GM06990 (cell line): ENCODE measurements at regions not wholly inside any gene's neighbourhood (a gene's known extent, or its start where the extent isn't known, plus 50 kb on each side); places are given as distances from the start of the nearest gene placed in this dataset.

Source experiments
- DNase-seq: peaks from one replicate; pipeline ENCODE4 v3.0.0-alpha.2; 2011; ENCODE audit not compliant: insufficient read length; ENCODE audit errors: extremely low read depth
- H3K27me3 ChIP-seq: replicated peaks from 2 replicates; pipeline ENCODE4 v1.6.0; 2011; ENCODE audit warnings: low read length; ENCODE audit not compliant: control insufficient read depth, insufficient read depth
- H3K36me3 ChIP-seq: 2 replicates; pipeline ENCODE4 v1.5.1; 2011; ENCODE audit warnings: low read length; ENCODE audit not compliant: control insufficient read depth, insufficient read depth
- H3K4me3 ChIP-seq: replicated peaks from 2 replicates; pipeline ENCODE4 v1.5.1; 2011; ENCODE audit warnings: low read depth, mild to moderate bottlenecking, control low read depth, low read length
- TF ChIP-seq, protein P1 (sequence below): IDR thresholded peaks from 2 replicates; pipeline ENCODE4 v1.5.1; 2011; ENCODE audit warnings: low read length, control low read depth, mild to moderate bottlenecking, inconsistent platforms; ENCODE audit not compliant: insufficient read depth, poor library complexity, severe bottlenecking

DNA sequence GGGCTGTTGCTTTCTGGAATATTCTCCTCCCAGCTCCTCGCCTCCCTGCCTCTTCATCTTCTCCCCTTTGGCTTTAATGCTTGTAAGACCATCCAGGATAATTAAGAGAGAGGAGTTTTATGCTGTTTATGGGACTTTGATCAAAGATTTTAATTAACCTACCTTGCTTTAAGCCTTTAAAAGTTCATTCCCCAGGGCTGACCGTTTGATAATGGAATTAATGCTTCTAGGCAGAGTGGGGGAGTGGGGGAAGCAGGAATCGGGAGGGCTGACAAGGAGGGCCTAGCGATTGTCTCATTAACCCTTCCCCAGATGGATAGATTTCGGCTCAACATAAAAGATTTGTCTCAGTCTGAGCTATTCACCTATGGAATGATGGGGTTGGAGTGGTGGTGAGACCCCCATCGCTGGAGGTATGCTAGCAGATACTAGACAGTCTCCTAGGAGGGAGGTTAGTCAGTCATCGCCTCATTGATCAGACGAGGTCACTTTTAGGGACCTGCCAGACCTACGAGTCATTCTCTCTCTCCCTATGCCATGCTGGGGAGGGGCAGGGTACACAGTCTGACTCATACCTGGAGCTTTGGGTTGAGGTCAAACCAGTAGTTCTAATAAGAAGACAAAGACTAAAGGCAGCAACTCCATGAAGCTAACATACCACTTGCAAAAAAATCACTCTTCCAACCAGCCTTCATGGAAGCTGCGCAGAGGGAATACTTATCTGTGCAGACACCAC lies 236.6 kb upstream of the NLRP1 start:
- TF ChIP-seq, protein P1, sequence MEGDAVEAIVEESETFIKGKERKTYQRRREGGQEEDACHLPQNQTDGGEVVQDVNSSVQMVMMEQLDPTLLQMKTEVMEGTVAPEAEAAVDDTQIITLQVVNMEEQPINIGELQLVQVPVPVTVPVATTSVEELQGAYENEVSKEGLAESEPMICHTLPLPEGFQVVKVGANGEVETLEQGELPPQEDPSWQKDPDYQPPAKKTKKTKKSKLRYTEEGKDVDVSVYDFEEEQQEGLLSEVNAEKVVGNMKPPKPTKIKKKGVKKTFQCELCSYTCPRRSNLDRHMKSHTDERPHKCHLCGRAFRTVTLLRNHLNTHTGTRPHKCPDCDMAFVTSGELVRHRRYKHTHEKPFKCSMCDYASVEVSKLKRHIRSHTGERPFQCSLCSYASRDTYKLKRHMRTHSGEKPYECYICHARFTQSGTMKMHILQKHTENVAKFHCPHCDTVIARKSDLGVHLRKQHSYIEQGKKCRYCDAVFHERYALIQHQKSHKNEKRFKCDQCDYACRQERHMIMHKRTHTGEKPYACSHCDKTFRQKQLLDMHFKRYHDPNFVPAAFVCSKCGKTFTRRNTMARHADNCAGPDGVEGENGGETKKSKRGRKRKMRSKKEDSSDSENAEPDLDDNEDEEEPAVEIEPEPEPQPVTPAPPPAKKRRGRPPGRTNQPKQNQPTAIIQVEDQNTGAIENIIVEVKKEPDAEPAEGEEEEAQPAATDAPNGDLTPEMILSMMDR, result no peak
- Histone ChIP-seq H3K27me3 (no peaks in the 10 kb centered on the region), H3K36me3 (no peaks in the 10 kb centered on the region), H3K4me3 (no peak overlapping the region)
- DNase-seq, result no peak

DNA sequence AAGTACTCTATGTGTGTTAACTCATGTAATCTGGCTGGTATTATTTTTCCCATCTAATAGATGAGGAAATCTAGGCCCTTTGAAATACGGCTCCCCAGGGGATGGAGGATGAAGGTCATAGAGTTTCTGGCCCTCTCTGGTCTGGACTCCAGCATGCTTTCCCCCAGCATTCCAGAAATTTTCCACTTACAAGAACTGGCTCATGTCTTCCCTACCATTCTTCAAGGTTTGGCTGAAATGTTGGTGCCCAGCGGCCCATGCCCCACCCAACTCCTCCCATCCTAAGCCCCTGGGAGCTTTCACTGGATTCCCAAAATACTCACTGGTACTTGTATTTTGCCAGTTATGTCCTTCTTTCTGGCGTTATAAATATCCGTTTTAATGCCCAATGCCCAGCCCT lies 237.5 kb upstream of the NLRP1 start:
- H3K27me3 ChIP-seq, result no peaks in the 10 kb centered on the region; the same call in 1 of the 2 replicates
- no peak for DNase-seq
- H3K4me3 ChIP-seq, result no peak overlapping the region
- no peaks in the 10 kb centered on the region for H3K36me3 ChIP-seq
- TF ChIP-seq, protein P1, result no peak

DNA sequence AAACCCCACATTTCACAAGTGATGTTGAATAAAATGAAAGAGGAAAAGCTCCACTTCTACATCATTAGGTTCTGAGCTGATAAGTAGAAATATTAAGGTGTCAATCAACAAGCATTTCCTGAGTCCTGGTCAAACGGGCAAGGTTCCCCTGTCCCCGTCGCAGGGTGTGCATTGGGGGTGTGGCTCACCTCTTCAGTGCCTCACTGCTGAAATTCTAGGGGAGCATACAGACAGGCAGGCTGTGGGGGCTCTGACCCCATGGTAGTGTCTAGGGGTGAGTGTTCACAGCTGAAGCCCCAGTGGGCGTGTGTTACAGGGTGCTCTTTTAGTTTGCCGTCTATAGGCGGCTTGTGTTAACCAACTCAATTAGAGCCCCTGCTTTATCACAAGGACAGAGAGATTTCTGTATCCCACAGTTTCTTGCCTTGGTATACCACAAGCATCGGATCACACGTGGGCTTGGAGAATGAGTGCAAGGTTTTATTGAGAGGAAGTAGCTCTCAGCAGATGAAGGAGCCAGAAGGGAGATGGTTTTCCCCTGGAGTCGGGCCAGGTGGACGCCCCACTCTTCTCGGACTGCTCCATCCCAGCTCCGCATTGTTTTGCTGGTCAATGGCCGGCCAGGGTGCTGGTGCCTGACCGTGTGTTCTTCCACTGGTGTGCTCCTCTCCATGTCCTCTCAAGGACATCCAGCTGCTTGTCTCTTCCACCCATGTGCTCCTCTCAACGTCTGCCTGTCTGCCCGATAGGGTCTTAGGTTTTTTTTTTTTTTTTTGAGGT lies 238.2 kb upstream of the NLRP1 start:
- no peaks in the 10 kb centered on the region for H3K36me3 ChIP-seq
- no peak for DNase-seq
- no peaks in the 10 kb centered on the region; the same call in 1 of the 2 replicates for H3K27me3 ChIP-seq
- no peak overlapping the region for H3K4me3 ChIP-seq
- TF ChIP-seq, protein P1, result no peak

DNA sequence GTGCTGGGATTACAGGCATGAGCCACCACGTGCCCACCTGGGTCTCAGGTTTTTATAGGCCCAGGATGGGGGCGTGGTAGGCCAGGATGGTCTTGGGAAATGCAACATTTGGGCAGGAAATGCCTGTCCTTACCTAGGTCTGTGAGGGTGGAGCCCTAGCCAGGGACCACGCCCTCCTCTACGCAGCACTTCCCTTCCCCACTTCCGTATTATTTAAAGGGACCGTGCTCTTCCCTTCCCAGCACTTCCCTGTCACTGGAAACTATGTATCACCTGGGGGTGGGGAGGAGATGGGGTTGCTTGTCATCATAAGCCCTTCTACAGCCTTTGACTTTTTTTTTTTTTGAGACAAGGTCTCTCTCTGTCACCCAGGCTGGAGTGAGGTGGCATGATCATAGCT lies 238.9 kb upstream of the NLRP1 start:
- no peak for DNase-seq
- H3K4me3 ChIP-seq, result no peak overlapping the region
- H3K27me3 ChIP-seq, result no peaks in the 10 kb centered on the region; the same call in 1 of the 2 replicates
- TF ChIP-seq, protein P1, result no peak
- H3K36me3 ChIP-seq, result no peaks in the 10 kb centered on the region

DNA sequence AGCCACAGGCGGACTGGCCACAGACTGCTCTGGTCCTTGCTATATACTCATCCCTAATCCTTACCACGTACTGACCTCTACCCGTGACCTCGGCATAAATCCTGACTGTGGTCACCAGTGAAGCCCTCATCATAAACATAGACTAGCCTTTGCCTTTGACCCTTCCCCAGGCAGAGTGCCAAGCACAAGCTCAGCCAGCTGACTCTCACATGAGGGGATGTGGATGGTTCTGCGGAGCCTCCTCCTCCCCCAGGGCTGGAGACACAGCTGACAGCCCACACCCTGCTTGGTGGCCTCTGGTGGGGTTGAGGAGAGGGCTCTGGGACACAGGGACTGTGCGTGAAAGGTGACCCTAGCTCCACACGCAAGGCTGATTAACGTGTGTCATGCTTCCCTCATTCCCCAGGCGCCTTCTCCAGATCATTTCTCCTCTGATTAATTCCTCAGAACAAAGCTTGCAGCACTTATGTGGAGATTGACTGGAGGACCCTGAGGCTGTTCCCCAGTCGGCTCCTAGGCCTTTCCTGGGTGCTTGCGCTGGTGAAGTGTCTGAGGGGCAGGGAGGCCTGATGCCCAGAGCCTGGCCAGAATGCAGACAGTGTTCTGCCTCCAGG lies 241.5 kb upstream of the NLRP1 start:
- TF ChIP-seq, protein P1, result no peak
- no peaks in the 10 kb centered on the region for H3K36me3 ChIP-seq
- no peak overlapping the region for H3K4me3 ChIP-seq
- DNase-seq, result no peak
- H3K27me3 ChIP-seq, result no peaks in the 10 kb centered on the region; the same call in 1 of the 2 replicates
